Muscle layer of colon (tissue), 2 donors: ENCODE measurements at regions not wholly inside any gene's neighbourhood (a gene's known extent, or its start where the extent isn't known, plus 50 kb on each side); places are given as distances from the start of the nearest gene placed in this dataset.

Experiments used
- H3K27ac ChIP-seq: one replicate; pipeline ENCODE4 v1.7.0; 2013; ENCODE audit warnings: low read depth, mild to moderate bottlenecking, low read length, moderate library complexity
- H3K27me3 ChIP-seq, 2 donors: one replicate each; pipeline ENCODE4 v1.7.0; 2013; ENCODE audit warnings: low read length in 2 of 2, mild to moderate bottlenecking in 2 of 2; ENCODE audit not compliant: insufficient read depth in 2 of 2, control insufficient read depth in 1 of 2
- H3K36me3 ChIP-seq: one replicate; pipeline ENCODE4 v1.7.0; 2013; ENCODE audit warnings: mild to moderate bottlenecking, low read length; ENCODE audit not compliant: insufficient read depth
- H3K4me1 ChIP-seq: one replicate; pipeline ENCODE4 v1.7.0; 2013; ENCODE audit warnings: mild to moderate bottlenecking, low read length; ENCODE audit not compliant: insufficient read depth
- H3K4me3 ChIP-seq, 2 donors: one replicate each; pipeline ENCODE4 v1.7.0; 2013; ENCODE audit warnings: low read length in 2 of 2, low read depth in 1 of 2, mild to moderate bottlenecking in 1 of 2, moderate library complexity in 1 of 2
- H3K9ac ChIP-seq: one replicate; pipeline ENCODE4 v1.7.0; 2013; ENCODE audit warnings: low read length
- H3K9me3 ChIP-seq: one replicate; pipeline ENCODE4 v1.7.0; 2013; ENCODE audit warnings: mild to moderate bottlenecking, low read length
- donor health status: abdominal sarcoma.
- donor health status: Adenocarcinoma of cecum.

- Histone ChIP-seq H3K4me3 (no peak overlapping the region), H3K9ac (no peak overlapping the region), H3K27ac (no peak overlapping the region), H3K36me3 (no peaks in the 10 kb centered on the region), H3K27me3 (no peaks in the 10 kb centered on the region), H3K4me1 (no peaks in the 10 kb centered on the region), H3K9me3 (no peaks in the 10 kb centered on the region)
Observed at GRCh38 chr13:24090049-24090448, 70.5 kb upstream of the SPATA13 start.

GRCh38 chr13:24091080-24091479 lies 69.4 kb upstream of the SPATA13 start:
- Histone ChIP-seq H3K27ac (no peak overlapping the region), H3K4me3 (no peak overlapping the region), H3K9me3 (no peaks in the 10 kb centered on the region), H3K4me1 (no peaks in the 10 kb centered on the region), H3K36me3 (no peaks in the 10 kb centered on the region), H3K27me3 (no peaks in the 10 kb centered on the region), H3K9ac (no peak overlapping the region)

GRCh38 chr13:24092108-24092507 lies 68.4 kb upstream of the SPATA13 start:
- Histone ChIP-seq H3K27ac (no peak overlapping the region), H3K9ac (no peak overlapping the region), H3K36me3 (no peaks in the 10 kb centered on the region), H3K9me3 (no peaks in the 10 kb centered on the region), H3K4me1 (no peaks in the 10 kb centered on the region), H3K4me3 (no peak overlapping the region), H3K27me3 (no peaks in the 10 kb centered on the region)

GRCh38 chr13:24093047-24093446 lies 67.5 kb upstream of the SPATA13 start:
- no peak overlapping the region for H3K27ac ChIP-seq
- H3K9me3 ChIP-seq = no peaks in the 10 kb centered on the region
- no peaks in the 10 kb centered on the region for H3K4me1 ChIP-seq
- H3K27me3 ChIP-seq = no peaks in the 10 kb centered on the region
- H3K4me3 ChIP-seq = no peak overlapping the region
- H3K9ac ChIP-seq = no peak overlapping the region
- H3K36me3 ChIP-seq = no peaks in the 10 kb centered on the region

GRCh38 chr13:24096659-24097058 lies 63.9 kb upstream of the SPATA13 start:
- no peak overlapping the region for H3K27ac ChIP-seq
- no peaks in the 10 kb centered on the region for H3K27me3 ChIP-seq
- no peak overlapping the region for H3K9ac ChIP-seq
- H3K4me1 ChIP-seq = no peaks in the 10 kb centered on the region
- no peak overlapping the region for H3K4me3 ChIP-seq
- H3K36me3 ChIP-seq = no peaks in the 10 kb centered on the region
- no peaks in the 10 kb centered on the region for H3K9me3 ChIP-seq

- H3K9me3 ChIP-seq = no peaks in the 10 kb centered on the region
- no peak overlapping the region for H3K27ac ChIP-seq
- no peaks in the 10 kb centered on the region for H3K4me1 ChIP-seq
- no peaks in the 10 kb centered on the region for H3K27me3 ChIP-seq
- H3K4me3 ChIP-seq = no peak overlapping the region
- no peak overlapping the region for H3K9ac ChIP-seq
- no peaks in the 10 kb centered on the region for H3K36me3 ChIP-seq
Observed at GRCh38 chr13:24097064-24097463, 63.5 kb upstream of the SPATA13 start.

- Histone ChIP-seq H3K36me3 (no peaks in the 10 kb centered on the region), H3K9ac (no peak overlapping the region), H3K4me1 (no peaks in the 10 kb centered on the region), H3K9me3 (no peaks in the 10 kb centered on the region), H3K27me3 (no peaks in the 10 kb centered on the region), H3K27ac (no peak overlapping the region), H3K4me3 (no peak overlapping the region)
Observed at GRCh38 chr13:24097667-24098066, 62.9 kb upstream of the SPATA13 start.

- H3K27ac ChIP-seq = no peak overlapping the region
- no peaks in the 10 kb centered on the region for H3K9me3 ChIP-seq
- H3K4me1 ChIP-seq = no peaks in the 10 kb centered on the region
- no peaks in the 10 kb centered on the region for H3K36me3 ChIP-seq
- H3K4me3 ChIP-seq = no peak overlapping the region
- H3K9ac ChIP-seq = no peak overlapping the region
- no peaks in the 10 kb centered on the region for H3K27me3 ChIP-seq
Observed at GRCh38 chr13:24099490-24099889, 61.0 kb upstream of the SPATA13 start.

- Histone ChIP-seq H3K9ac (no peak overlapping the region), H3K4me3 (no peak overlapping the region), H3K36me3 (no peaks in the 10 kb centered on the region), H3K27ac (no peak overlapping the region), H3K27me3 (no peaks in the 10 kb centered on the region), H3K4me1 (no peaks in the 10 kb centered on the region), H3K9me3 (no peaks in the 10 kb centered on the region)
Observed at GRCh38 chr13:24100188-24100587, 60.3 kb upstream of the SPATA13 start.

GRCh38 chr13:24103782-24104372 lies 56.6 kb upstream of the SPATA13 start:
- no peaks in the 10 kb centered on the region for H3K36me3 ChIP-seq
- H3K9me3 ChIP-seq = no peaks in the 10 kb centered on the region
- H3K27me3 ChIP-seq = no peaks in the 10 kb centered on the region
- H3K9ac ChIP-seq = no peak overlapping the region
- no peak overlapping the region for H3K4me3 ChIP-seq
- H3K4me1 ChIP-seq = no peaks in the 10 kb centered on the region
- no peak overlapping the region for H3K27ac ChIP-seq

- Histone ChIP-seq H3K4me3 (no peak overlapping the region), H3K9ac (no peak overlapping the region), H3K36me3 (no peaks in the 10 kb centered on the region), H3K27ac (no peak overlapping the region), H3K4me1 (no peaks in the 10 kb centered on the region), H3K27me3 (no peaks in the 10 kb centered on the region), H3K9me3 (no peaks in the 10 kb centered on the region)
Observed at GRCh38 chr13:24104723-24105122, 55.8 kb upstream of the SPATA13 start.

- H3K27ac ChIP-seq = no peak overlapping the region
- H3K4me3 ChIP-seq = no peak overlapping the region
- no peak overlapping the region for H3K9ac ChIP-seq
- no peaks in the 10 kb centered on the region for H3K27me3 ChIP-seq
- no peaks in the 10 kb centered on the region for H3K4me1 ChIP-seq
- H3K9me3 ChIP-seq = no peaks in the 10 kb centered on the region
- no peaks in the 10 kb centered on the region for H3K36me3 ChIP-seq
Observed at GRCh38 chr13:24106429-24106828, 54.1 kb upstream of the SPATA13 start.
